PC-9 (cell line): ENCODE measurements at regions not wholly inside any gene's neighbourhood (a gene's known extent, or its start where the extent isn't known, plus 50 kb on each side); places are given as distances from the start of the nearest gene placed in this dataset.

Experiments
- BruUV-seq: library from RNA; stranded (reverse); fragments of 400-500 nt; replicated peaks from 2 replicates; lab custom pipeline; 2021; lab: Mats Ljungman, UMichigan
- CTCF ChIA-PET: fragments of 300-600 bp; sonication (Branson Sonifier 250); formaldehyde crosslinking; loops from one replicate; lab custom pipeline; 2022; ENCODE audit warnings: antibody characterized with exemption; lab: Charles Lee
- POLR2A ChIA-PET: fragments of 300-600 bp; sonication (Branson Sonifier 250); formaldehyde crosslinking; loops from one replicate; lab custom pipeline; 2022; ENCODE audit warnings: antibody characterized with exemption; ENCODE audit not compliant: unreplicated experiment; lab: Charles Lee
- DNase-seq, 2 experiments: peaks; one replicate each; pipeline versions ENCODE4 v3.0.0 to v3.0.0-alpha.2; 2015 to 2022; ENCODE audit warnings: mixed read lengths in 1 of 2
- H2AFZ ChIP-seq: fragments of 200-600 bp; sonication (generic); 2 replicates; pipeline ENCODE4 v1.8.1; 2017; ENCODE audit warnings: antibody characterized with exemption
- H3F3A ChIP-seq: fragments of 200-600 bp; sonication (generic); 2 replicates; pipeline ENCODE4 v1.8.1; 2017; ENCODE audit warnings: antibody characterized with exemption, mild to moderate bottlenecking, low read depth; ENCODE audit not compliant: insufficient read depth
- H3K27ac ChIP-seq: fragments of 200-600 bp; sonication (generic); 2 replicates; pipeline ENCODE4 v1.6.1; 2016; ENCODE audit warnings: mixed run types
- H3K27me3 ChIP-seq: fragments of 200-600 bp; sonication (generic); 2 replicates; pipeline ENCODE4 v1.6.1; 2016; ENCODE audit warnings: low read depth, mixed run types; ENCODE audit not compliant: insufficient read depth
- H3K36me3 ChIP-seq: fragments of 200-600 bp; sonication (generic); 2 replicates; pipeline ENCODE4 v1.6.1; 2016; ENCODE audit warnings: low read depth, mixed run types
- H3K4me1 ChIP-seq: fragments of 200-600 bp; sonication (generic); replicated peaks from 2 replicates; pipeline ENCODE4 v1.6.1; 2016; ENCODE audit warnings: mixed run types; ENCODE audit not compliant: insufficient read depth
- H3K4me2 ChIP-seq: fragments of 200-600 bp; sonication (generic); 2 replicates; pipeline ENCODE4 v1.6.1; 2017; ENCODE audit warnings: mixed run types
- H3K4me3 ChIP-seq: fragments of 200-600 bp; sonication (generic); 2 replicates; pipeline ENCODE4 v1.6.1; 2016; ENCODE audit warnings: mixed run types
- H3K79me2 ChIP-seq: fragments of 200-600 bp; sonication (generic); 2 replicates; pipeline ENCODE4 v1.6.1; 2017; ENCODE audit warnings: low read depth, mixed run types
- H3K9me2 ChIP-seq: fragments of 200-600 bp; sonication (generic); 2 replicates; pipeline ENCODE4 v1.8.1; 2017; ENCODE audit warnings: mild to moderate bottlenecking; ENCODE audit not compliant: insufficient read depth
- H3K9me3 ChIP-seq: fragments of 200-600 bp; sonication (generic); 2 replicates; pipeline ENCODE4 v1.8.1; 2016; ENCODE audit warnings: low read depth; ENCODE audit not compliant: insufficient read depth
- H4K20me1 ChIP-seq: fragments of 200-600 bp; sonication (generic); 2 replicates; pipeline ENCODE4 v1.8.1; 2017; ENCODE audit not compliant: insufficient read depth
- CTCF ChIP-seq: fragments of 200-600 bp; sonication (generic); conservative IDR thresholded peaks from 2 replicates; pipeline ENCODE4 v1.6.1; 2017; ENCODE audit warnings: mixed run types, antibody characterized with exemption, mild to moderate bottlenecking, moderate library complexity
- EZH2 ChIP-seq: fragments of 200-600 bp; sonication (generic); IDR thresholded peaks from 2 replicates; pipeline ENCODE4 v1.8.0; 2017; ENCODE audit warnings: antibody characterized with exemption, low read depth
- intact Hi-C: fragments of 100-400 bp; cut with micrococcal nuclease; formaldehyde crosslinking; loops from one replicate; pipeline ENCODE4 v1.10.0; 2022; ENCODE audit not compliant: unreplicated experiment

GRCh38 chr5:88659529-88660263 is 223.3 kb downstream of the MEF2C start:
- TF ChIP-seq EZH2 = no peak
- no peak for TF ChIP-seq CTCF
- no peak overlapping the region for H2AFZ ChIP-seq
- H4K20me1 ChIP-seq = no peaks in the 10 kb centered on the region
- no peak overlapping the region for H3K4me3 ChIP-seq
- H3K9me3 ChIP-seq = no peaks in the 10 kb centered on the region; the same call in 1 of the 2 replicates
- peaks cover 9% of the 10 kb centered on the region for H3K4me1 ChIP-seq
- H3K36me3 ChIP-seq = no peaks in the 10 kb centered on the region
- peaks cover 5% of the 10 kb centered on the region for H3F3A ChIP-seq
- no peaks in the 10 kb centered on the region for H3K27me3 ChIP-seq
- intact Hi-C loops = loop anchor here (2.0 kb wide), 2 partner anchors 221 to 391 kb away; partner anchors contain the start of gene TMEM161B
- no TSS peak for BruUV-seq
- no peak overlapping the region for H3K4me2 ChIP-seq
- H3K27ac ChIP-seq = no peak overlapping the region
- DNase-seq = no peak
- ChIA-PET POLR2A (interaction anchor here (0.6 to 1.4 kb wide), 4 partner anchors 16 to 823 kb away, joined by 3 to 29 read pairs (median 8); no protein-coding TSS in a partner anchor), CTCF (interaction anchor here (1.2 kb wide), 1 partner anchor 878 kb away, joined by 3 read pairs; no protein-coding TSS in a partner anchor)
- H3K79me2 ChIP-seq = no peaks in the 10 kb centered on the region
- H3K9me2 ChIP-seq = no peaks in the 10 kb centered on the region

- Histone ChIP-seq H3K36me3 (no peaks in the 10 kb centered on the region), H3K27me3 (no peaks in the 10 kb centered on the region), H3F3A (peaks cover 5% of the 10 kb centered on the region), H4K20me1 (no peaks in the 10 kb centered on the region), H2AFZ (no peak overlapping the region), H3K4me3 (no peak overlapping the region), H3K4me2 (no peak overlapping the region), H3K79me2 (no peaks in the 10 kb centered on the region), H3K9me2 (no peaks in the 10 kb centered on the region), H3K4me1 (peaks cover 9% of the 10 kb centered on the region), H3K9me3 (no peaks in the 10 kb centered on the region; the same call in 1 of the 2 replicates), H3K27ac (no peak overlapping the region)
- ChIA-PET CTCF (no interaction called here), POLR2A (no interaction called here)
- no peak for TF ChIP-seq EZH2
- TF ChIP-seq CTCF = no peak
- BruUV-seq = no TSS peak
- intact Hi-C loops = no loop called here
- DNase-seq = no peak
Observed at GRCh38 chr5:88658886-88659285, 224.1 kb downstream of the MEF2C start.

GRCh38 chr5:88657906-88658775 is 224.8 kb downstream of the MEF2C start:
- CTCF ChIA-PET = interaction anchor here (0.6 kb wide), 1 partner anchor 874 kb away, joined by 9 read pairs; no protein-coding TSS in a partner anchor
- peaks cover 5% of the 10 kb centered on the region for H3F3A ChIP-seq
- H3K27ac ChIP-seq = no peak overlapping the region
- DNase-seq = no peak
- H3K9me2 ChIP-seq = no peaks in the 10 kb centered on the region
- H3K4me2 ChIP-seq = no peak overlapping the region
- intact Hi-C loops = no loop called here
- H4K20me1 ChIP-seq = no peaks in the 10 kb centered on the region
- peaks cover 9% of the 10 kb centered on the region for H3K4me1 ChIP-seq
- H3K36me3 ChIP-seq = no peaks in the 10 kb centered on the region
- BruUV-seq = no TSS peak
- no peak overlapping the region for H2AFZ ChIP-seq
- H3K4me3 ChIP-seq = no peak overlapping the region
- TF ChIP-seq CTCF (no peak), EZH2 (no peak)
- POLR2A ChIA-PET = no interaction called here
- H3K27me3 ChIP-seq = no peaks in the 10 kb centered on the region
- H3K79me2 ChIP-seq = no peaks in the 10 kb centered on the region
- H3K9me3 ChIP-seq = no peaks in the 10 kb centered on the region; the same call in 1 of the 2 replicates
